Upper lobe of left lung (tissue), 6 donors: ENCODE measurements at regions not wholly inside any gene's neighbourhood (a gene's known extent, or its start where the extent isn't known, plus 50 kb on each side); places are given as distances from the start of the nearest gene placed in this dataset.

Source experiments
- ATAC-seq, 2 donors: fragments of 200-7000 bp; cut with Tn5 transposase; one replicate each; pipeline ENCODE4 v1.9.1; 2022; ENCODE audit warnings: mild to moderate bottlenecking in 2 of 2, moderate library complexity in 2 of 2; ENCODE audit not compliant: low FRiP score in 2 of 2
- DNase-seq, 2 donors: peaks; one replicate each; pipeline ENCODE4 v3.0.0-alpha.2; 2019 to 2020
- H3K27ac ChIP-seq, 4 donors: fragments of 200-600 bp; sonication (generic); one replicate each; pipeline ENCODE4 v1.5.1; 2016 to 2019
- H3K27me3 ChIP-seq, 4 donors: fragments of 200-600 bp; sonication (generic); one replicate each; pipeline ENCODE4 v1.5.1; 2017 to 2019
- H3K36me3 ChIP-seq, 4 donors: fragments of 200-600 bp; sonication (generic); one replicate each; pipeline ENCODE4 v1.5.1; 2016 to 2019
- H3K4me1 ChIP-seq, 4 donors: fragments of 200-600 bp; sonication (generic); one replicate each; pipeline ENCODE4 v1.5.1; 2018 to 2019
- H3K4me3 ChIP-seq, 4 donors: fragments of 200-600 bp; sonication (generic); one replicate each; pipeline ENCODE4 v1.5.1; 2017 to 2019; ENCODE audit warnings: mild to moderate bottlenecking in 2 of 4, moderate library complexity in 1 of 4
- H3K9me3 ChIP-seq, 4 donors: fragments of 200-600 bp; sonication (generic); one replicate each; pipeline ENCODE4 v1.5.1; 2018 to 2019
- EP300 ChIP-seq, 4 donors: sonication (generic); formaldehyde crosslinking; IDR thresholded peaks; one replicate each; pipeline ENCODE4 v1.5.1; 2017; ENCODE audit warnings: antibody characterized with exemption in 4 of 4, control low read depth in 2 of 4
- POLR2A ChIP-seq, 4 donors: fragments of 450-650 bp; IDR thresholded peaks; one replicate each; pipeline ENCODE4 v1.5.1; 2016 to 2017; ENCODE audit warnings: antibody characterized with exemption in 4 of 4, mild to moderate bottlenecking in 2 of 4
- POLR2AphosphoS5 ChIP-seq, 2 donors: sonication (generic); formaldehyde crosslinking; IDR thresholded peaks; one replicate each; pipeline ENCODE4 v1.5.1; 2017; ENCODE audit warnings: antibody characterized with exemption in 2 of 2
- WGBS, 2 donors: methylation state at CpG; one replicate each; pipeline ENCODE4 v1.1.5; 2017 to 2018; 5-methylcytosine and 5-hydroxymethylcytosine counted together
- TF ChIP-seq, protein P1 (sequence below), 6 experiments: fragments of 450-650 bp in 4 of 6; fragments of 200-600 bp in 2 of 6; sonication (generic) in 2 of 6; IDR thresholded peaks; one replicate each; pipeline ENCODE4 v1.5.1; 2016 to 2019; ENCODE audit warnings: antibody characterized with exemption in 6 of 6
- donor health status: DM: no; HTN: no; CAD: no; lungs with moderate emphysema.
- donor health status: DM: no; HTN: yes; CAD: no; lungs with severe emphysema.

DNA sequence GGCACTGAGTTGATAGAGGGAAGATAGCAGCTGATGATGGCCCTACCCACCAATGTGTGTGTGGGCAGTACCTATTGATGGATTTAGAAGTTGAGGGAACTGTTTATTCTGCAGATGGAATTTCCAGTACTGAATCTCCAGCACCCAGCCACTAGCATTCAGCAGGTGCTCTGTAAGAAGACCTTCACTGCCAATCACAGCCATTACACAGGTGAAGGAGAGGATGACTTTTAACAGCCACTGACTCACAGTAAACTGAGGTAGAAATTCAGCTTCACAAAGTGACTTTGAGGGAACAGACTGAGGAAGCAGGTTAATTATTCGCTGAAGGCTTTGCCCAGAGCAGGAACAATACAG is 107.8 kb downstream of the GGTLC2 start:
- Histone ChIP-seq H3K4me3 (no peak overlapping the region), H3K27me3 (no peaks in the 10 kb centered on the region), H3K9me3 (no peaks in the 10 kb centered on the region), H3K4me1 (peaks cover 0 to 11% (median 7%) of the 10 kb centered on the region in 4 donors), H3K27ac (no peak overlapping the region), H3K36me3 (no peaks in the 10 kb centered on the region)
- 69 to 92% methylated on average over 1 of the region's 1 CpG for WGBS, 2 donors
- TF ChIP-seq, protein P1, sequence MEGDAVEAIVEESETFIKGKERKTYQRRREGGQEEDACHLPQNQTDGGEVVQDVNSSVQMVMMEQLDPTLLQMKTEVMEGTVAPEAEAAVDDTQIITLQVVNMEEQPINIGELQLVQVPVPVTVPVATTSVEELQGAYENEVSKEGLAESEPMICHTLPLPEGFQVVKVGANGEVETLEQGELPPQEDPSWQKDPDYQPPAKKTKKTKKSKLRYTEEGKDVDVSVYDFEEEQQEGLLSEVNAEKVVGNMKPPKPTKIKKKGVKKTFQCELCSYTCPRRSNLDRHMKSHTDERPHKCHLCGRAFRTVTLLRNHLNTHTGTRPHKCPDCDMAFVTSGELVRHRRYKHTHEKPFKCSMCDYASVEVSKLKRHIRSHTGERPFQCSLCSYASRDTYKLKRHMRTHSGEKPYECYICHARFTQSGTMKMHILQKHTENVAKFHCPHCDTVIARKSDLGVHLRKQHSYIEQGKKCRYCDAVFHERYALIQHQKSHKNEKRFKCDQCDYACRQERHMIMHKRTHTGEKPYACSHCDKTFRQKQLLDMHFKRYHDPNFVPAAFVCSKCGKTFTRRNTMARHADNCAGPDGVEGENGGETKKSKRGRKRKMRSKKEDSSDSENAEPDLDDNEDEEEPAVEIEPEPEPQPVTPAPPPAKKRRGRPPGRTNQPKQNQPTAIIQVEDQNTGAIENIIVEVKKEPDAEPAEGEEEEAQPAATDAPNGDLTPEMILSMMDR (IDR thresholded peaks at IDR 0.05): no peak
- TF ChIP-seq POLR2A (IDR thresholded peaks at IDR 0.05): no peak
- no peak for TF ChIP-seq POLR2AphosphoS5 (IDR thresholded peaks at IDR 0.05)
- no peak for TF ChIP-seq EP300 (IDR thresholded peaks at IDR 0.05)
- DNase-seq: no peak
- ATAC-seq: no peak

DNA sequence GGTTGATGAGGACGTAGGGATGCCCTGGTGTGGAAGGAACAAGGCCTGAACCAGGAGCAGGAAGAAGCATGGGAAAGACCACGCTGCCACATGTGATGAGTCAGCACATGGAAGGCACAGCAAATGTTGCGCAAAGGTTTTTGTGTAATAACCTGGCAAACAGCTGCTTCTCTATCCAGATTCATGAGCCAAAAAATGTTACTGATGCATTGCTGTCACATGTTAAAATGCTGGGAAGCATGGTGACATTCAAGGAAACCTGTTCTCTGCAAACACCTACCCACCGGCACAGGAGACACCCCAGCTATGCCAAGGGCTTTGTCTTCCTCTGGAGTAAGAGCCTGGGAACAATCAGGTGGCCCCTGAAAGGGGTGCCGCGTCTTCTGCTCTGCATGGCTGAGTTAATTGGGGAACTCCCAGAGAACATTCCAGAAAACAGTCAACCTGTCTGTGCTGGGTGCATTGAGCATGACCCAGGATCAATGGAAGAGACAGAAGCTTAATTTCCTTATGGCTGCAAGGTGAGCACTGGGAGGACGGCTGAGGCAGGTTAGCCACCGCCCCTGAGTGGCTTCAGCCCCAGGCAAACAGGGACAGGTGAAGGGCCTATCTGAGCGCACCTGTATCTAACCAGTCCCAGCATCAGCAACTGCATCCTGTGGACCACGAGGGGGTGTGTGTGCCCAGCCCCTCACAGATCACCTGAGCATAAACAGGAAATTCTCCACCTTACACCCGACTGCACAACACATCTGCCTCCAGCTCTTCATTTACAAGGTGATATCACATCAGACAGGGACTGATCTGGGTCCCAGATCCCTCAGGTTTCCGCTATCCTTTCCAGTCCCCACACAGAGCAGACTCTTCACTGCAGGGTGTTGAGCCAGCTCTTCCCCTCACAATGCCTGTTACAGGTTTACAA is 108.4 kb downstream of the GGTLC2 start:
- WGBS, 2 donors: 63 to 76% methylated on average over 11 to 12 of the region's 12 CpGs
- ATAC-seq: peak in 1 of 2 donors; percentile 49
- no peak for TF ChIP-seq EP300 (IDR thresholded peaks at IDR 0.05)
- peak in 1 of 2 donors; percentile 54 for TF ChIP-seq POLR2AphosphoS5 (IDR thresholded peaks at IDR 0.05)
- no peak for TF ChIP-seq POLR2A (IDR thresholded peaks at IDR 0.05)
- TF ChIP-seq, protein P1 (IDR thresholded peaks at IDR 0.05): no peak

DNA sequence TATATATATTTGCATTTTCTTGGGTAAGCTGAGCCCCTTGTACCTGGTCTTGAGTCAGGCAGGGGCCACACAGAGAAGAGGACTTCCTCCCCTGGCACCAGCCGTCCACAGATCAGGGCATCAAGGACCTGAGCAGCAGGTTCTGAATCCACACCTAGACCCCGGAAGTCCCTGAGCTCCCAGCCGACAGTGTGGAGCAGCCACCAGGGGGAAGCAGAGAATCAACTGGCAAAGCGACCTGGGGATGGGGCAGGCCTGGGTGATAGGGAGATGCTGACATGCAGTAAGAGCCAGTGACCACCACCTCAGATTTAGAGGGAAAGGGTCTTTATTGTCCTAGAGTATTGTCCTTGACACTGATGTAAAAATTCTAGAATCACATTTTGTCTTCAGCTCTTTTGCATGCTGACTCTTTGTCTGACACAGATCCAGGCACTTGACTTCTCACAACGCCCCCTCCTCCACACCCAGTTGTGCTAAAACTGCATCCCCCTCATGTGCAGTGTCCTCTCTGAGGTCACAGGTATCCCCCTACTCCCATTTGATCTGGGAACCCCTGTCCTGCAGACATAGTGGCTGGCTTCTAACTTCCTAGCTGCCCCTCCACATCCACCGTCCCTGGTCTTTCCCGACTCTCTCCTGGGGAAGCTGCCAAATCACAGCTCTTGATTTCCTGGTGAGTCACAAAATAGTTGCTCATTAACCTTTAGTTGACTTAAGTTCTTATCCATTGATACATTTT is 109.3 kb downstream of the GGTLC2 start:
- no peaks in the 10 kb centered on the region for H3K27me3 ChIP-seq
- no peak overlapping the region for H3K4me3 ChIP-seq
- peaks cover 0 to 11% (median 7%) of the 10 kb centered on the region in 4 donors for H3K4me1 ChIP-seq
- no peak for TF ChIP-seq EP300 (IDR thresholded peaks at IDR 0.05)
- TF ChIP-seq, protein P1 (IDR thresholded peaks at IDR 0.05): peak; percentile 16 to 67 (median 58)
- DNase-seq (peak in 1 of 2 donors; percentile 66), ATAC-seq (peak; percentile 61 to 73)
- H3K9me3 ChIP-seq: no peaks in the 10 kb centered on the region
- H3K27ac ChIP-seq: no peak overlapping the region
- H3K36me3 ChIP-seq: no peaks in the 10 kb centered on the region
- WGBS, 2 donors: 25 to 26% methylated on average over 6 to 7 of the region's 7 CpGs

More for the DNA sequence above, 108.4 kb downstream of the GGTLC2 start:
- H3K4me1 ChIP-seq: peaks cover 0 to 11% (median 7%) of the 10 kb centered on the region in 4 donors
- H3K36me3 ChIP-seq: no peaks in the 10 kb centered on the region
- peak in 1 of 2 donors; percentile 53 for DNase-seq
- H3K27me3 ChIP-seq: no peaks in the 10 kb centered on the region
- no peak overlapping the region for H3K27ac ChIP-seq
- no peak overlapping the region for H3K4me3 ChIP-seq
- no peaks in the 10 kb centered on the region for H3K9me3 ChIP-seq

DNA sequence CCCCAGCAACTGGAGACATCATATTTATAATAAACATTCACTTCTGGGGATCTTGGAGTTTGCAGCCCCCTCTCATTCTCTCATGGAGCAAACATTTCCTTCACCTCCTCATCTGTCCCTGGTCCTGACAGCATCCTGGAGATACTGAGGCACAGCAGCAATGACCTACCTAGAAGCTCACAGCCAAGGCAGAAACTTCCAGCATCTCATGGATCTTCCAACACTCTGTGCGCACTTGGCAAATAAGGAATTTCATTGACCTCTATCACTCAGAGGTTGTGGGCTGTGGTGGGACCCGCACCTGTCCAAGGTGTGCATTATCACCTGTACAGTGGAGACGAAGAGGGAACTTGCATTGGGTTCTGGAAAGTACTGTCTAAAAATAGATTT is 109.8 kb downstream of the GGTLC2 start:
- TF ChIP-seq POLR2AphosphoS5 (IDR thresholded peaks at IDR 0.05): no peak
- no peak for TF ChIP-seq POLR2A (IDR thresholded peaks at IDR 0.05)
- TF ChIP-seq EP300 (IDR thresholded peaks at IDR 0.05): no peak
- TF ChIP-seq, protein P1 (IDR thresholded peaks at IDR 0.05): no peak
- DNase-seq (no peak), ATAC-seq (no peak)
- Histone ChIP-seq H3K36me3 (no peaks in the 10 kb centered on the region), H3K4me3 (no peak overlapping the region), H3K4me1 (peaks cover 0 to 11% (median 7%) of the 10 kb centered on the region in 4 donors), H3K27ac (no peak overlapping the region), H3K27me3 (no peaks in the 10 kb centered on the region), H3K9me3 (no peaks in the 10 kb centered on the region)
- 77 to 83% methylated on average over 3 of the region's 3 CpGs for WGBS, 2 donors
